ENCODE measurements at regions not wholly inside any gene's neighbourhood (a gene's known extent, or its start where the extent isn't known, plus 50 kb on each side); places are given as distances from the start of the nearest gene placed in this dataset.

GRCh38 chr17:79398441-79398840 lies 212.4 kb downstream of the RBFOX3 start:
- no peak for DNase-seq (ENCODE audit: low read depth in 3 of 3)

- DNase-seq (ENCODE audit: low read depth in 3 of 3): no peak
Measured at GRCh38 chr17:79396696-79397095, 214.2 kb downstream of the RBFOX3 start.

- DNase-seq (ENCODE audit: low read depth in 3 of 3): no peak
Measured at GRCh38 chr17:79395545-79395944, 215.3 kb downstream of the RBFOX3 start.

GRCh38 chr17:79395066-79395465 lies 215.8 kb downstream of the RBFOX3 start:
- no peak for DNase-seq (ENCODE audit: low read depth in 3 of 3)

- DNase-seq (ENCODE audit: low read depth in 3 of 3): peak; percentile 54 to 56 (median 55)
Measured at GRCh38 chr17:79393358-79394052, 217.3 kb downstream of the RBFOX3 start.

GRCh38 chr17:79392598-79392997 lies 218.3 kb downstream of the RBFOX3 start:
- no peak for DNase-seq (ENCODE audit: low read depth in 3 of 3)

GRCh38 chr17:79391376-79392233 lies 219.2 kb downstream of the RBFOX3 start:
- DNase-seq (ENCODE audit: low read depth in 3 of 3): peak; percentile 25 to 59 (median 37)

GRCh38 chr17:79389896-79390295 lies 221.0 kb downstream of the RBFOX3 start:
- DNase-seq (ENCODE audit: low read depth in 3 of 3): no peak

- no peak for DNase-seq (ENCODE audit: low read depth in 3 of 3)
Measured at GRCh38 chr17:79388556-79389295, 222.1 kb downstream of the RBFOX3 start.

- no peak for DNase-seq (ENCODE audit: low read depth in 3 of 3)
Measured at GRCh38 chr17:79387783-79388182, 223.1 kb downstream of the RBFOX3 start.

GRCh38 chr17:79385962-79386563 lies 224.8 kb downstream of the RBFOX3 start:
- no peak for DNase-seq (ENCODE audit: low read depth in 3 of 3)

GRCh38 chr17:79382313-79382712 lies 228.5 kb downstream of the RBFOX3 start:
- no peak for DNase-seq (ENCODE audit: low read depth in 3 of 3)

- no peak for DNase-seq (ENCODE audit: low read depth in 3 of 3)
Measured at GRCh38 chr17:79379700-79380445, 231.0 kb downstream of the RBFOX3 start.

- no peak for DNase-seq (ENCODE audit: low read depth in 3 of 3)
Measured at GRCh38 chr17:79377230-79377786, 233.5 kb downstream of the RBFOX3 start.

- DNase-seq (ENCODE audit: low read depth in 3 of 3): no peak
Measured at GRCh38 chr17:79374807-79375206, 236.0 kb downstream of the RBFOX3 start.

GRCh38 chr17:79374087-79374689 lies 236.7 kb downstream of the RBFOX3 start:
- no peak for DNase-seq (ENCODE audit: low read depth in 3 of 3)

- no peak for DNase-seq (ENCODE audit: low read depth in 3 of 3)
Measured at GRCh38 chr17:79372470-79373238, 238.2 kb downstream of the RBFOX3 start.

- no peak for DNase-seq (ENCODE audit: low read depth in 3 of 3)
Measured at GRCh38 chr17:79371984-79372383, 238.9 kb downstream of the RBFOX3 start.

- DNase-seq (ENCODE audit: low read depth in 3 of 3): no peak
Measured at GRCh38 chr17:79370594-79370993, 240.3 kb downstream of the RBFOX3 start.

GRCh38 chr17:79370126-79370525 lies 240.7 kb downstream of the RBFOX3 start:
- DNase-seq (ENCODE audit: low read depth in 3 of 3): no peak

All from stimulated activated CD4-positive, alpha-beta T cell treated with anti-CD3 and anti-CD28 coated beads, TNF-alpha, amount 100 ng/mL, for 48 hours (primary cell).